M059J (cell line): ENCODE measurements at regions not wholly inside any gene's neighbourhood (a gene's known extent, or its start where the extent isn't known, plus 50 kb on each side); places are given as distances from the start of the nearest gene placed in this dataset.

Experiments used
- DNase-seq: peaks from one replicate; pipeline ENCODE4 v3.0.0-alpha.2; 2012; ENCODE audit warnings: low read depth

DNA sequence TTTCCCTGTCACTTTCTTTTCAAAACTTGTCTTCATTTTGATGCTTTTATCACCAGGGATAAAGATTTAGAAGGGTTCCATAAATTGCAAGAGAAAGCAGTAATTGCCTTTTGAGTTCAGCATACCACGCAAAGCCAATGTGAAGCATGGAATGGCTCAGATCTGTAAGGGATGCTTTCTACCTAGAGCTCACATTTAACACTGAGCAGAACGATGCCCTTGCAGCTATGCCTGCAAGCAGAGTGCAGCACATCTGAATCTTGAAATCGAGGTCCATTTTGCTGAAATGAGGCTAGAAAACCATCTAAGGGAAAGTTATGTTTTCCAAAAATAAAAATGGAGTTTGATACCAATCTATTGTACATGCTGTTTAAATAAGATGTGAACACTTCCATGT is 171.2 kb upstream of the CELF2 start:
- DNase-seq: no peak

DNA sequence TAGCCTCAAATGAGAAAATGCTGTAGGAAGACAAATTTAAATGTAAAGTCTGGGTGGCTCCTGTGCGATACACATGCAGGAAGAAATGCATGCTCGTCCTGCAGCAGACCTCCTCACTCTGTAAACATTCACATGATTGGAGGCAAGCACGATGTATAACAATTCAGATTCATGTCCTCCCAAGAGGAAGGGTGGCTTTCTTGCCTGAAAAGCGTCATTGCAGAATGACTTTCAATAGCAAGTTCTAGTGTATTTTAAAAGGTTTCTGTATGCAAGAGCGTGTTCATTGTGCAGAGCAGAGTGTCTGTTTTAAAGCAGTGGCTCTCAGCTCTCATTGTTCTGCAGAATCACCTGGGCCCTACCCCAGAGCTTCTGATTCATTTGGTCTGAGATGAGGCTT is 170.3 kb upstream of the CELF2 start:
- DNase-seq: no peak

DNA sequence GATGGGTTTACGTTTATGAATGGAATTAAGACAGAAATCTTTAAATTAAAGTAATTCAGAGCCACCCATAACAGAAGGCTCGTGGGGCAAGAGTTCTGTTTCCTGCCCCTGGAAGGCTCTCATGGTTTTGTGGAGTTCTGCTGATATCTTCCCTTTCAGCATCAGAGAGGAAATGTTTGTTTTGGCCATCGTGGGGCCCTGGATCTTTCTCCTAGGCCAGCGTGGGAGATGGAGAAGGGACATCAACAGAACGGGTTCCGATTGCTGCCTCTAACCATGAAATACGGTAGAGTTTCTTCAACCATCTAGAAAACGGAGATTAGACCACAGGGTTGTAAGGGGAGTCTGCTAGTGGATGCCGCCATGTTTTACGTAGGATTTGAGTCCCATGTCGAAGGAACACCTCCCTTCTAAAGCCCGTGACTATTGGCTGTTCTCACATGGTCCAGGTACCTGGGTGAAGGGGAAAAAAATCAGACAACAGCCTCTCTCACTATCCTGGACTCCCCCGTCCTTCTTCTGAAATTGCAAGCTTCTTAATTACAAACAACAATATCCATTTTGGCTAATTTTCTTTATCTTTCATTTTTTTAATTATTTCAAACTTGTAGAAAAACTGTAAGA is 169.1 kb upstream of the CELF2 start:
- DNase-seq: no peak

DNA sequence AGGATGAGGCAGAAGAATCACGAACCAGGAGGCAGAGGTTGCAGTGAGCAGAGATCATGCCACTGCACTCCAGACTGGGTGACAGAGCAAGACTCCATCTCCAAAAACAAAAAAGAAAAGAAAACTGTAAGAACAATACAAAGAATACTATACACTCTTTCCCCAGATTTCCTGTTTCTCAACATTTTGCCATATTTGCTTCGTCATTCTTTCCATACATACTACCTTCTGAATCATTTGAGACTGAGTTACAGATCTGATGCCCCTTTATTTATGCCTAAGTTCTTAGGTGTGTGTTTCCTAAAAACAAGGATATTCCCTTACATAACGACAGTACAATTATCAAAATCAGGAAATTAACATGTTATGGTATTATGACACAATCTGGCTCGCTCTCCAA is 168.4 kb upstream of the CELF2 start:
- DNase-seq: no peak

DNA sequence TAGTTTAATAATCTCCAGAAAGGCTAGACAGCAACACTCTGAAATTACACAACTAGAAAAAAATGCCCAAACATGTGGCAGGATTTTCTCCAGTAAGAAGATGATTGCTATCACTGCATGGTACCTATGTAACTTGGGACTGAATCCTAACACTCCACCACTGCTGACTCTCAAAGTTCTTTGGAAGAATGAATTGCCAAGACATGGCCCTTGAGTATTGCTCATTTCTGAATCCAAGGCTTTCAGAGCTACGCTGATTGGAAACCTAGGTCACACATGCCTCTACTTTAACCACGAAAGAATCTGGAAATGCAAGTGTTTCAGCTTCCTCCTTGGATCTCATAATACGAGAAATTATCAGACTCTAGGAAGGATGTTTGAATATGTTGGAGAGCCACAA is 167.5 kb upstream of the CELF2 start:
- no peak for DNase-seq

DNA sequence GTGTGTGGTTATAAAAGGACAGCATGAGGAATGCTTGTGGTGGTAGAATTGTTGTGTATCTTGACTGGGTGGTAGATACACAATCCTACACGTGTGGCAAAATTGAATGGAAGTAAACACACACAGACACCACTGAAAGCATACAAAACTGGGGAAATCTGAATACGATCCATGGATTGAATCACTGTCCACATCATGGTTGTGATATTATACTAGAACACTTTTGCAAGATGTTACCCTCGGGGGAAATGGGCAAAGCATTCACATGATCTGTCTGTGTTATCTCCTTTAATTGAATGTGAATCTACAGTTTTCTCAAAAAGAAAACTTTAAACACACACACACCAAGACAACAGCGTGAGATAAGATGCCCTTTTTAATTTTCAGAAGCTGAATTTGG is 165.2 kb upstream of the CELF2 start:
- DNase-seq: no peak

DNA sequence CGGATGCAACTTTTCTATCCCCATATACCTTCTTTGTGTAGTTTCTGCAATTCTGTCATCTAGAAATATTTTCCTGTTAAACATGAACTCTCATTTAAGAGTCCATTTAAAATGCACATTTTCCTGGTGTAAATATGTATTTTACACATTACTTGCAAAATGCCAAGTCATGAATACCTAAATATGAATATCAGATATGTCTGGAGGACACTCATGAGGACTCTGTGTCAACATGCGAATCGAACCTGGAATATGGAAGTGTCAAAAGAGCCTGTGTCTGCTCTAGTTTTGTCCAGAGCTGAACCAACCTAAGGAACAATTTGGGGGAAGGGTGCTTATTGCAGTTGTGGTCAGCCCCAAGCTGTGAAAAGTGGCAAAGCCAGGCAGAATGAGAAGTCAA is 163.7 kb upstream of the CELF2 start:
- no peak for DNase-seq

DNA sequence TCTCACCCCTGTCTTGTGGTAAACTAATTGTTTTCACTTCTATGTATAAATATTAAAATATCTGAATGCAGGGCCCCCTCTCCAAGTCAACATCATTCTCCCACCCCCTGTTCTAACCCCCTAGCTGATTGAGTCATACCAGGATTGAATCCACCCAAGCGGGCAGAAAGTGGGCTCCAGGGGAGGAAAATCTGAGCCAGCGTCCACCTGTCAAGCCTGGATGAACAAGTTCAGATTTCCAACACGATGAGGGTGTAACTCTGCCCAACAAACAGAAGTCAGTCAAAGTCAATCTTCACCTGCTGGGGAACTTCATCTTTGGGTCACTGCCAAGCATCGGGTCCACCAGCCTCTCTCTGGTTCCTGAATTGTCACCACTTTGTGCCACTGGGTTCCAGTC is 162.9 kb upstream of the CELF2 start:
- no peak for DNase-seq

DNA sequence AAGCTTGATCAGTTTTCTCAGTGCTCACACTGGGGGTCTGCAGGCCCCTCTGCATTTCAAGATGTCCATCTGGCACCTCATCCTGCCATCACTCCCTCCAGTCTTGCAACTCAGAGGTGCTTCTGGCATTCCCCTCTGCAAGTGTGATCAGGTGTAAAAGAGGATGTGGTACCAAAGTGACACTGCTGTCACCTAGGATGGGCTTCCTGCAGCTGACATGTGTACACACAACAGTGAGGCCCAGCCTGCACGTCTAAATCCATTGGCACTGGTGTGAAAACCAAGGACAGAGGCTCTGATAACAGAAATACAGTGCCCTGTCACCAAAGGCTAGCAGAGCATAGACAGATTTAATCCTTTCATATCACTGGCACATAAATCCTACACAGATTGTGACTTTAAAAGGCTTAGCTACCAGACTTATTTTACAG is 162.5 kb upstream of the CELF2 start:
- no peak for DNase-seq

DNA sequence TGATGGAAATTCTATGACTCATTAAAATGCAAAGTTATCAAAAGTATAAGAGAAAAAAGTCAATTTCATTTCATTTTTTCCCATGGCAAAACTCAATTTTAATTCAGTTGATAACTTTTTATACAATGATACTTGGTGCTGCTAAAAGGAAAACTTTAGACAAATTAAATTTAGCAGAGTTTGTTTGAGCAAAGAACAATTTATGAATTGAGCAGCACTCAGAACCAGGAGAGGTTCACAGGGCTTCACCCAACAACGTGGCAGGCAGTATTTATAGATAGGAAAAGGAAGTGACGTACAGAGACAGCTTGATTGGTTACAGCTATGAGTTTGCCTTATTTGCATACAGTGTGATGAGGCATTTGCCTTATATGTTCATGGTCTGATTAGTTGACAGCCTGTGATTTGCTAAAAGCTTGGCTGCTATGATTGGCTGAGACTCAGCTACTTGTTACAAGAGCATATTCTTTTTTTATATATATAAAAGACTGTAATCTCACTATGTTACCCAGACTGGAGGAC is 157.2 kb upstream of the CELF2 start:
- DNase-seq: no peak

DNA sequence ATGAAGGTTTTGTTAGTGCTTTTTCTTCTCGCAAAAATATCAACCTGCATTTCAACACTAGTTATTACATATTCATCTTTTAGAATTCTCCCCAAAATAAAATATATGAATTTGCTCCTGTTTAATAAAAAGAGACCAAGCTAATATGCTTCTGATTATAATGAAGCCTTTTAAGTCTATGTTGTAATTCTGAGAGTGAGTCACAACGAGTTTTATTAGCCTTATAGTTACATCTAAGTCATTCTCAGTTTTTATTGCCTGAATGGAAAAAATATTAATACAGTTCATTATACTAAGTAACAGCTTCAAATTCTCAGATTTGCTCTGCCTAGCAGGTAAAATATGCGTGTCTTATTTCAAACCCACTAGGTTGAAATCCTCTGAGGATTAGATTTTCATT is 152.4 kb upstream of the CELF2 start:
- DNase-seq: no peak

DNA sequence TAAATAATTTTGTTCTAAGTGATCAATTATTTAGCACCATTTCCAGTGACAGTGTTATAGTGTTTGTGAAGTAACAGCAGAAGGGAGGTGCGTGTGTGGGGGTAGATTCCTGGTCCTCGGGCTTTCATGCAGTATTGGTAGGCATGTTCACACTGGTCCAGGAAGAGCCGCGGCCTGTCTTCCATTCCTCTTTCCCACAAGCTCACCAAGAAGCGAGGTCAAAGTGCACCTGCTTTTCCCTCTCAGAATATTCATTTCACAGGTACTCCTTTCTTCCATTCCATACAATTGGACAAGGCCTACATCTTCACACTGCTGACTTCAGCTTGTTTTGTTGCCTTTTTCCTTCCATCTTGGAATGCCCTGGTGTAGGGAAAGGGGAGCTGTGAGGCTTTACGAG is 151.8 kb upstream of the CELF2 start:
- DNase-seq: no peak

DNA sequence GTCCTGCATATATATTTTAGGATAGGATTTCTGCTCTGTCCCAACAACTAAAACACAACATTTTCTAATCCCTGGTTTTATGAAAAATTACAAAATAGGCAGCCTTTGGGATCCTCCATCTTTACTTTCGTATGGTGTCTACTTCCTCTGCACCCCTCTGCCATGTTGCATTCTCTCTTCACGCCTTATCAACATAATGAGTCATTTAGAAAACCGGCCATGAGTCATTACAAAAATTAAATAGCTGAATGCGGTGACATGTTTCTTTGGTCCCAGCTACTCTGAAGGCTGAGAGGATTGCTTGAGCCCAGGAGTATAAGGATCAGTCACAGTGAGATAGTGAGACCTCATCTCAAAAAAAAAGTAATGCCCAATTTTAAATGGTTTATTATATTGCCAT is 148.1 kb upstream of the CELF2 start:
- peak; percentile 40 for DNase-seq

DNA sequence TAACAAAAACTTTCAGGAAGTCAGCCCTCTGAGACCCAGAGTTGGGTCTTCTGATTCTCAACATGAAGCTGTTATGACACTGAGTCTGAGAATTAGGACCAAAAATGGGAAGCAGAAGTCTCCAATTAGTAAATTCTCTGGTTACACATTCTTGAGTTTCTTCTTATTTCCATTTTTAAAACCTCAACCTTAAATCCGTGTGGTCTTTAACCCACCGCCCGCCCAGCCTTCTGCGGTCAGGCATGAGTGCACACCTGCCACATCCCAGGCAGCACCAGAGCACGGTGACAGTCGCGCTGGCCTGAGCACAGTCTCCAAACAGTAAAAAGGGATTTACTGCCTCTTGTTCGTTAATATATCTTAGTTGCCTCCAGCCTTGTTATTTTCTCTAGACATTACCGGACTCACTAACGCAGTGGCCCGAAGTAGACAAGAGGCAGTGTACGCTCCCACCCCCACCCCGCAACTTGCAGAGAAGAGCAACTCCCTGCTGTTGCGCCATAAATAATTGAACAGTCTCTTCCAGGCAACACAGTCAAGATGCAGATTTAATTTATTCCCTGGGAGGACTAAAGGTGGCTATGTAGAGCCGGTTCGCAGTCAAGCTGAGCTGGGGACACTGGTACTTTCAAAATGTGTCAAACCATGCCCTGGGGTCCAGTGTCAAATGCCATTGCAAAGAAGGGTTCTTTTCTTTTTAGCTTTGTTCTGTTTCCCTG is 147.0 kb upstream of the CELF2 start:
- DNase-seq: no peak

DNA sequence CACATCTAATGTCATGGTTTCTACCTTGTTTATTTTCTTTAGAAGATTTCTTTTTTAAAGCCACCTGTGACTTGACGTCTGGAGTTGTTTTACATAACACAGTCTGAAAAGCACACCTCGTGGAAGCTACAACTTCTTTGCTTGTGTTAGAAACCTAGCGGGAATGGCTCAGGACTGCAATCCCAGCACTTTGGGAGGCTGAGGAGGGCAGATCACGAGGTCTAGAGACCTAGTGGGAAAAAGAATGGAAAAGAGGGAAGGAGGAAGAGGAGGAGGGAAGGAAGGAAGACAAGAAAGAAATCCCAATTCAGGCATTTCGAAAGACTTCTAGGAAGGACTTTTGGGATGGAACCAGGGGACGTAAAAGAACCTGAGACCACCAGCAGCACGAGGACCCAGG is 146.3 kb upstream of the CELF2 start:
- no peak for DNase-seq

DNA sequence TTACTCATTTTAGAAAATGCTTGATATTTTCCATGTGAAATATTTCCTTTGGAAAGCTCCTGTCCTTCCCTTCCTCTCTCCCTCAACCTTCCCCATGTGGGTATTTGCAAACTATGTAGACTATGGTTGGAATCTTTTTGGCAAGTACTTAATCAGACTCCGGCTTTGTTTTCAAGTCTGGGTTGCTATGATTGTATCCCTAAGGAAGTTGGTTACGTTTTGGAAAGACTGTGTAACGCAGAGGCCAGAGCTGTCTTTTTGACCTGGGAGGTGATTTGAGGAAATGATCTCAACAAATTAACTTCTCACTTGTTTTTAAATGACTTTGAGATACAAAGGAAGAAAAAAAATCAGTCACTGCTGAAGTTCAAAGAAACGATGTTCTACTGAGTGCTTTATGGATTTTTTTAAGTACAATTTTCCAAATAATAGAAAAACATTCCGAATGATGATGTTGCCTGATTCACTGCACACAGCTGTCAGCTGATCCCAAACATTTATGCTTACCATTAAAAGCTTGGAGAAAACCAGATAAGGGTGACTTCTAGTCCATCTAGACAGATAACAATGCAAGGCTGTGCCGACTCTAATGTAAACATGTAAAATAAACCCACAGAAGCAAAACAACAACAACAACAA is 145.5 kb upstream of the CELF2 start:
- peak; percentile 61 for DNase-seq

DNA sequence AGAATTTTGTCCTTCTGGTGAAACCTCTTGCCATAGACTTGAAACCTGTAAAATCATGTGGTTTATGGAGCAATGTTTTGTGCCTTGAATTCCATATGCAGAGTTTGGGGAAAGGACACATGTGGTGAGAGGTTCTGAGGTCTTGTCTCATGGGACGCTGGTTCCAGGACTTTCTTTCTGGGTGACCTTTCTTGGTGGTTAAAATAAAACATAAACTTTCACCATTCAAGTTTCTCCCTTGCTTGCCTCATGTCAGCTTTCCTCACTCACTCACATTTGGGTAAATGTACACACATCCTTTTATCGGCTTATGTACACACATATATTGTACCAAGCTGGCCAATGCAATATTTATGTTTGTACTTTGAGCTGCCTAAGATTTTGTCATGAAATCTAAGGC is 144.9 kb upstream of the CELF2 start:
- DNase-seq: no peak

DNA sequence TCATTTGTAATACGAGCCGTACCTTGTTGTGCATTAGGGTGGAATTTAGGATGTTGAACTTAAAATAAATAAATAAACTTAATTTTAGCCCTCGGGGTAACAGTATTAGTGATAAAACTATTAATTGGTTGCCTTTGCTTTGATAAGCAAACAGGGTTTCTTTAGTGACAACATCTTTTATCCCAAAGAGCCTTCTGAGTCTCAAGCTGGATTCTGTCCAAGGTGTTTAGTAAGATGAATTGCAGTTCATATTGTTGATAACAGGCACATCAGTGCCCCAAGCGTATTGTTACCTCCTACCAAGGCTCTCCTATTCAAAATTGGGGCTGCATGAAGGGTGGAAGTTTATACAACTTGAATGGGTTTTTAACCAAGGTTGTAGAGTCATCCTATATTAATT is 144.4 kb upstream of the CELF2 start:
- DNase-seq: no peak

DNA sequence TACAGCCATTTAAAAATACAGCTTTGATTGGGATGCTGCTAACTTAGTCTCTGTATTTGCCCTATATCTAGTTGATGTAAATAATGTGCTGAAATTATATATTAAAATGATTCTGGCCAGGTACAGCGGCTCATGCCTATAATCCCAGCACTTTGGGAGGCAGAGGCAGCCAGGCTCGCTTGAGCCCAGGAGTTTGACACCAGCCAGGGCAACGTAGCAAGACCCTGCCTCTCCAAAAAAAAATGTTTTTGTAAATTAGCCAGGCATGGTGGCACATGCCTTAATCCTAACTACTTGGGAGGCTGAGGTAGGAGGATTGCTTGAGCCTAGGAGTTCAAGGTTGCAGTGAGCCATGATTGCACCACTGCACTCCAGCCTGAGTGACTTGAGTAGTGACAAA is 143.8 kb upstream of the CELF2 start:
- no peak for DNase-seq

DNA sequence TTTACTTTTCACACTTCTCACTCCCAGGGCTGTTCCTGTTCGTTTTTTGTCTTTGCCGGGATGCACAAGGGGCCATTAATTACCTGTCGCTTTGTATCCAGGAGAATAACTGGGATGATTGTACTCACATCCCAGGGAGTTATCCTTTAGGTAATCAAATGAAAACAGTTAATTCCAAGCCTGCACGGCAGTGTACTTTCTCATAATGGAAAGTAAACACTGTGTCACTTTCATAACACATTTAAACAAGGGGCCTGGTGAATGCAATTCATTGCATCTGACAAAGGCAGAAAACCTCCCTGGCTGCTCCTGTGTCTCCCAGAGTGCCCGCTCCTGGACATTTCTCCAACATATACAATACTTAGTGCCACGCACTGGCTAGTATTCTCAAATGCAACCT is 138.7 kb upstream of the CELF2 start:
- no peak for DNase-seq

DNA sequence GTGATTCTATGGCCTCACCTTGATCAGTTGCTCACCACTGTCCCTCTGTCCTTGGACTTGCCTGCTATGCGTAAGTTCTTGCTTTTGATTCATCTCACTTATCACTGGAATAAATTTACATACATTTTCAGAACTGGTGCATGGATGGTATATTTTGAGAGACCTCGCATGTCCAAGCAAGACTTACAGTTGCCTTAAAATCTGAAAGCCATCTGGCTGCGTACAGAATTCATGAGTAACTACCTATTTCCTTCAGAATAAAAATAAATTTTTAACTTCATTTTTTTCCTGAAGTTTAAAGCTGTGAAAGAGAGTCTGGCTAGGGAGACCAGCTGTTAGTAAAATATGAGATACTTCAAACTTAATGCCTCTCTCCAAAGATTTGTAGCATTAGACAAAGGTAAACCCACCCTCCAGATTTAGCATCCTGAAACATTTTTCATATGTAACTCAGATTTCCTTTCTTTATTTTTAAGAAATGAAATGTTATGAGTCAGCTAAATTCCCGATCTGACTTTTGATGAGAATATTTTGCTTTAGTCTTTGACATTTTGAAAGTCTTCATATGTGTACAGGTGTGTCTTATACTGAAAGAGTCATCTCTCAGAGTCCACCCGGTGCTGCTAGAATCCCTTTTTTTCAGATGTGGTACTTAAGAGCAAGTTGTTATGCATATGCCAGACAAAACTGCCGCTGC is 136.4 kb upstream of the CELF2 start:
- no peak for DNase-seq

DNA sequence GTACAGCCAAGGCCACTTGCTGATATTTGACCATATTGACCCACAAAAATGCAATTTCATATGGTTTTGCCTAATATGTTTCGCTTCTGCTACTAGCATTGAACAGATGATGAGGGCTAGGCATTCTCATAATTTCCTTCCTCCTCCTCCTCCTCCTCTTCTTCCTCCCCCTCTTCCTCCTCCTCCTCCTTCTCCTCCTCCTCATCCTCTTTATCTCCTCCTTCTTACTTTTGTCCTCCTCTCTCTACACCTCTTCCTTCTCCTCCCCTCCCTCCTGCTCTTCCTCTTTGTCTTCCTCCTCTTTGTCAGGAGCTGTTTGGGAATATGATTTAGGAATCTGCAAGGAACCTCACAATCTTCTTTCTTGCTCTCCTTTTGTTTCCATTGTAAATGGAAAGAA is 133.9 kb upstream of the CELF2 start:
- no peak for DNase-seq
